RWPE1 (cell line): ENCODE measurements at regions not wholly inside any gene's neighbourhood (a gene's known extent, or its start where the extent isn't known, plus 50 kb on each side); places are given as distances from the start of the nearest gene placed in this dataset.
A peak's percentile ranks its signal among the peaks of the same experiment; 100 is the strongest.

Experiments used
- CTCF ChIA-PET: fragments of 350-600 bp; sonication (Branson Sonifier 250); formaldehyde crosslinking; extraction: SDS; loops from one replicate; lab custom pipeline; 2021; lab: Yijun Ruan, JAX
- POLR2A ChIA-PET: fragments of 400-600 bp; formaldehyde crosslinking; extraction: SDS; loops from one replicate; lab custom pipeline; 2020; ENCODE audit warnings: antibody characterized with exemption; ENCODE audit not compliant: low non-redundant PET; lab: Yijun Ruan, JAX
- DNase-seq: peaks from one replicate; pipeline ENCODE4 v3.0.0; 2012; ENCODE audit warnings: low spot score
- H3K27ac ChIP-seq: fragments of 450-650 bp; 2 replicates; pipeline ENCODE4 v1.5.1; 2017
- TF ChIP-seq, protein P1 (sequence below): fragments of 450-650 bp; conservative IDR thresholded peaks from 2 replicates; pipeline ENCODE4 v1.5.1; 2017; ENCODE audit warnings: low read depth, mild to moderate bottlenecking

DNA sequence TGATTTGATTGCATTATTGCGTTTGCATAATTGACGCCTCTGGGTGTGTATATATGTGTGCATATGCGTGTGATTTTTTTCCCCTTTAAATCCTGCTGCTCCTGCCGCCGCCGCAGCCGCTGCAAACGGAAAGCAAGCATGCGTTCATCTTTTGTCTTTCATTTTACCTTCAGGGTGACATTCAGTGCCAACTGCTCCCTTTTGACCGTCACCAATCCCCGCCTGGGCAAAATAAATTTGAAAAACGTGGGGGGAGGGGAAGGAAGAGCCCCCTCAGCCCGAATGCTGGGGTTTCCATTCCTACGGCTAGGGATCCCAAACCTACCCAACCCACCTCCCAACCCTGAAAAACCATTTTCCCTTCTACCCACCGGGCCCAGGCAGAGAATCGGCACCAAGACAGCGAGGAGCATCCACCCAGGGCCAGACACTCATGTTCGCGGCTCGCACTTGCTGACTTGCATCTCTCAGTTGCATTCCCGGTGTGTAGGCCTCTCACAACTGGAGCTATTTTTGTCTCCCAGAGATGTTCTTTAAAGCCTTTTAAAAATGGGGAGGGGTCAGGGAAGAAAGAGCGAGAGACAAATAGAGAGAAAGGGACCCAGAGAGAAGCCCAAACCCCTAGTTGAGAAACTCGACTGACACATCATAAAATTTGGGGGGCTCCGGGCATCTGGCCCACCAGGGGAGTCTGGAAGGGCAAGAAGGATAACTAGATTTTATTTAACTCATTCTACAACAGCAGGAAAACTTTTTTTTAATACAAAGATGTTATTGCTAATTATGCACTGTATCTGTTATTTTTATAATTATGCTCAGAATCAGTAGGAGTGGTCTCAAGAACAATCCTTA is 367.1 kb upstream of the ESRRG start:
- TF ChIP-seq, protein P1, sequence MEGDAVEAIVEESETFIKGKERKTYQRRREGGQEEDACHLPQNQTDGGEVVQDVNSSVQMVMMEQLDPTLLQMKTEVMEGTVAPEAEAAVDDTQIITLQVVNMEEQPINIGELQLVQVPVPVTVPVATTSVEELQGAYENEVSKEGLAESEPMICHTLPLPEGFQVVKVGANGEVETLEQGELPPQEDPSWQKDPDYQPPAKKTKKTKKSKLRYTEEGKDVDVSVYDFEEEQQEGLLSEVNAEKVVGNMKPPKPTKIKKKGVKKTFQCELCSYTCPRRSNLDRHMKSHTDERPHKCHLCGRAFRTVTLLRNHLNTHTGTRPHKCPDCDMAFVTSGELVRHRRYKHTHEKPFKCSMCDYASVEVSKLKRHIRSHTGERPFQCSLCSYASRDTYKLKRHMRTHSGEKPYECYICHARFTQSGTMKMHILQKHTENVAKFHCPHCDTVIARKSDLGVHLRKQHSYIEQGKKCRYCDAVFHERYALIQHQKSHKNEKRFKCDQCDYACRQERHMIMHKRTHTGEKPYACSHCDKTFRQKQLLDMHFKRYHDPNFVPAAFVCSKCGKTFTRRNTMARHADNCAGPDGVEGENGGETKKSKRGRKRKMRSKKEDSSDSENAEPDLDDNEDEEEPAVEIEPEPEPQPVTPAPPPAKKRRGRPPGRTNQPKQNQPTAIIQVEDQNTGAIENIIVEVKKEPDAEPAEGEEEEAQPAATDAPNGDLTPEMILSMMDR: no peak
- no peak for DNase-seq
- ChIA-PET POLR2A (no interaction called here), CTCF (no interaction called here)
- no peak overlapping the region for H3K27ac ChIP-seq

DNA sequence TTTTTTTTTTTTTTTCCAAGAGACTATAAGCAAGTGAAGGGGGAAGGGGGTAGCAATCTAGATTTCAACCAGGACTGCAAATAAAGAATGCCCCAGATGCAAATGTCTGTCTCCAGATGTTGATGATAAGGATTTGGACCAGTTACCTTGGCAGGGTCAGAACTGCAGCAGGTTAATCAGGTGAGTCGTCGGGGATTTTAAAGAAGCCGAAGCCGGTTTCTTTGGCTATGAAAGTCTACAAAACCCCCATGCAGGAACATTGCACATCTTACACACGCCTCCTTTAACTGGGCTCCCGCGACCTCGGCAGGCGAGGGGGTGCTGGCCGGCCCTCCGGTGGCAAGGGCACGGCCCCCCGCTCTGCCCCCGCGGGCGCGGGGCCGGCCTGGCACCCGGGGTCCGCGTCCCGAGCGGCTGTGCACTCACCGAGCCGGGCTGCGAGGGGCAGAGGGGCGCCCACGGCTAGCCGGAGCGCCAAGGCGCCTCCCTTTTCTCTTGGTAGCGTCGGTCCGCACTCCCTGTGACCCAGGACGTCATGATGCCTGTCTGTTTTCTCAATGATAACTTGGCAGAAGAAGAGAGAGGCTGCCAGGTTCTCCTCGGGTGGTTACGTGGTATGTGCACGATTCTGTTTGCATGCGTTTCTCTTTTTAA is 366.3 kb upstream of the ESRRG start:
- DNase-seq: peak; percentile 34
- CTCF ChIA-PET: no interaction called here

DNA sequence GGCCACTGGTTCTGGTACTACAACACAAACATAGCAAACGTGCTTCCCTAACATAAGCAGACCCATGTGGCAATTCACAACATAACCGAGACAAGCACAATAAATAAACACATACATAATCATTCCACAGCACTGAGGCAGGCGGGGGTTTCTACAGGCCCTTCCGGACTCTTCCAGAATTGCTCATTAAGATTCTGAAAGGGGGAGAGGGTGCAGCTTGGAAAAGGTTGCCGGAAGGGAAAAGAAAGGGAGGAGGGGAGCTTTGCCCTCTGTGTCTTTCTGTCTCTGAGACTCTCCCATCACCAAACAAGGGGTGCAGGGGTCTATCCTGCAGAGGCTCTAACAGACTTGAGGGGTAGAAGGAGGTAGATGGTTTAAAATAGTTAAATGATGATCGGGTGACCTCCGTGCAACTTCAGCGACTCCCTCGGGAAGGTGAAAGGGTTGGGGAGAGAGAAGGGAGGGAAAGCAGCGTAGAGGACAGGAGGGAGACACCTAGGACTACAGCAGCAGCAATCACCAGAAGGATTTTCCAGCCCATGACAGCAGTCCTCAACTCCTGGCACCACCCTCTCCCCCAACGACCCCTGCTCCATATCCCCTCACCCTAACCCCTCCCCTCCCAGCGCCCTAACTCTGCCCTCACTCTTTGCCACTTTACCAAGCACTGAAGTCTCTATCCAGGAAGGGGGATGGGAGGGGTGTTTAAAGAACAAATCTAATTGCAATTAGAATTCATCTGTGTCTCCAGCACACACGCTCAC is 365.5 kb upstream of the ESRRG start:
- ChIA-PET CTCF (no interaction called here), POLR2A (no interaction called here)
- no peak overlapping the region for H3K27ac ChIP-seq
- DNase-seq: no peak
- TF ChIP-seq, protein P1: no peak

More for the DNA sequence above, 366.3 kb upstream of the ESRRG start:
- no peak overlapping the region for H3K27ac ChIP-seq
- POLR2A ChIA-PET: no interaction called here
- TF ChIP-seq, protein P1: no peak

DNA sequence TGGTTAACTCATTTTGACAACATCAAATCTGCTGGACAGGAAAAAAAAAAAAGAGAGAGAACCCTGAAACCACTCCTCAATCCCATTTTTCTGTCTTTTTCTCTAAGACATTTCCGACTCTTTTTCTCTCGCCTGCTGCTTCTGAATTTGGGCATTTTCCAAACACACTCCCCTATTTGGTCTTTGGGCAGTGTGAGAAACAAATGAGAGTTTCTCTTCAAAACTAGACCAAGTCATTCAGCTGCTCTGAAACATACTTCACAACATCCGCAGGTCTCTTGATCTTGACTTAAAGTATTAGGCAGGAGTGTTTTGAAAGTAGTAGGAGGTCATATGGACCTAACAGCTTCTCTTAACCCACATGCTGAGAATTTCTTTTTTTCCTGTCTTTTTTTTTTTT is 364.8 kb upstream of the ESRRG start:
- TF ChIP-seq, protein P1: no peak
- no peak for DNase-seq
- ChIA-PET POLR2A (no interaction called here), CTCF (interaction anchor here (0.6 to 0.7 kb wide), 3 partner anchors 69 to 783 kb away, joined by 3 to 4 read pairs (median 3); no protein-coding TSS in a partner anchor)
- no peak overlapping the region for H3K27ac ChIP-seq

DNA sequence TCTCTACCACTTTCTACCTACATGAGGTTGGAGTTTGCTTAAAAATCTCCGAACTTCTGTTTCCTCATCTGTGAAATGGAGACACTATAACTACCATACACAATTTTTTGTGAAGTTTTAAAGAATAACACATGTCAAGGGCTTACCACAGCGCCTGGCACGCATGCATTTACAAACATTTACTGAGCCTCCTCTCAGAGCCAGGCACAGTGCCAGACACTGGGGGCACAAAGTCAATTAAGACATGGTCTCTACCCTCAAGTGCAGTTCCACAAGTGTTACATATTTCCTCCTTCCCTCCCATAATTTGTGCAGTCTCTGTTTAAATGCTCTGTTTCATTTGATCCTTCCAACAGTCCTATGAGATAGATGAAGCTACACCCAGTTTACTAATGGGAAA is 356.4 kb upstream of the ESRRG start:
- DNase-seq: no peak
- no peak overlapping the region for H3K27ac ChIP-seq
- ChIA-PET CTCF (interaction anchor here (0.6 kb wide), 1 partner anchor 35 kb away, joined by 7 read pairs; no protein-coding TSS in a partner anchor), POLR2A (no interaction called here)
- TF ChIP-seq, protein P1: no peak

DNA sequence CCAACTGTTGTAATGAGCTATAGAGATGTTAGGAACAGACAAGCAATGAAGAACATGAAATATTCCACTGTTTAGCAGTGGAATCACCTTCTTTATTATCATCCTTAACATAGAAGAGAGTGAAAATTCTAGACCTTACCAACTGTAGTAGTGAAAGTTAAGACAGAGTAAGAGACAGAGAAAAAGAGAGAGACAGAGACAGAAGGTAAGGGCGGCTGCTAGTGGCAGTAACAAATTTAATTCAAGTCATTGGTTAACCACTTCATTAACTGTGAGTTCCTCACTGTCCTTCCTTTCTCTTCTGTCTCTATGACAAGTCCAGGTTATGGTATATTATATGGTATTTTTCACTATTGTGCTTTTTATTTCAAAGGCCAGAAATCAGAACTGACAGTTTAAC is 355.7 kb upstream of the ESRRG start:
- DNase-seq: no peak
- no peak overlapping the region for H3K27ac ChIP-seq
- CTCF ChIA-PET: no interaction called here
- POLR2A ChIA-PET: no interaction called here
- TF ChIP-seq, protein P1: no peak
